ENCODE measurements at regions not wholly inside any gene's neighbourhood (a gene's known extent, or its start where the extent isn't known, plus 50 kb on each side); places are given as distances from the start of the nearest gene placed in this dataset.
"Not testable (repeated sequence)": the region's sequence is repeated elsewhere in the genome, so short reads cannot be mapped to it uniquely, and the experiment has no call there.

- DNase-seq (no peak), ATAC-seq (no peak)
- no peaks in the 10 kb centered on the region for H3K27me3 ChIP-seq (ENCODE audit: control insufficient read depth, insufficient read depth, low read length)
- 74% methylated on average over 14 of the region's 14 CpGs for WGBS (ENCODE audit: insufficient coverage)
- Mint-ChIP-seq H3K27ac (no peak overlapping the region), H3K36me3 (no peaks in the 10 kb centered on the region), H3K9me3 (peaks cover 10% of the 10 kb centered on the region in 2 donors), H3K4me1 (no peaks in the 10 kb centered on the region), H3K27me3 (ENCODE audit: low read depth in 2 of 2) (no peaks in the 10 kb centered on the region), H3K4me3 (no peak overlapping the region)
- intact Hi-C loops (cut with micrococcal nuclease) = no loop called here
- TF ChIP-seq CTCF (IDR thresholded peaks at IDR 0.05) = no peak
- H3K27ac ChIP-seq (ENCODE audit: low read length) = no peak overlapping the region
- no peaks in the 10 kb centered on the region for H3K36me3 ChIP-seq (ENCODE audit: control insufficient read depth, insufficient read depth, low read length)
- peaks cover 4% of the 10 kb centered on the region for H3K9me3 ChIP-seq (ENCODE audit: control insufficient read depth, insufficient read depth, low read length)
- H3K4me1 ChIP-seq (ENCODE audit: control insufficient read depth, insufficient read depth, low read length) = no peaks in the 10 kb centered on the region
- no peak overlapping the region for H3K4me3 ChIP-seq (ENCODE audit: low read length)
Measured at GRCh38 chr2:150327564-150328489, 159.6 kb downstream of the RND3 start.

GRCh38 chr2:150325656-150326314 lies 161.7 kb downstream of the RND3 start:
- Mint-ChIP-seq H3K27me3 (ENCODE audit: low read depth in 2 of 2) (no peaks in the 10 kb centered on the region), H3K4me1 (no peaks in the 10 kb centered on the region), H3K9me3 (peaks cover 10 to 12% of the 10 kb centered on the region in 2 donors), H3K27ac (no peak overlapping the region), H3K4me3 (no peak overlapping the region), H3K36me3 (no peaks in the 10 kb centered on the region)
- Histone ChIP-seq H3K36me3 (ENCODE audit: control insufficient read depth, insufficient read depth, low read length) (no peaks in the 10 kb centered on the region), H3K4me1 (ENCODE audit: control insufficient read depth, insufficient read depth, low read length) (no peaks in the 10 kb centered on the region), H3K4me3 (ENCODE audit: low read length) (no peak overlapping the region), H3K27ac (ENCODE audit: low read length) (no peak overlapping the region), H3K9me3 (ENCODE audit: control insufficient read depth, insufficient read depth, low read length) (no peaks in the 10 kb centered on the region), H3K27me3 (ENCODE audit: control insufficient read depth, insufficient read depth, low read length) (no peaks in the 10 kb centered on the region)
- DNase-seq (no peak), ATAC-seq (no peak)
- WGBS (ENCODE audit: insufficient coverage) = 79% methylated on average over 6 of the region's 6 CpGs
- no peak for TF ChIP-seq CTCF (IDR thresholded peaks at IDR 0.05)
- intact Hi-C loops (cut with micrococcal nuclease) = no loop called here

- H3K4me1 ChIP-seq (ENCODE audit: control insufficient read depth, insufficient read depth, low read length); H3K4me1 Mint-ChIP-seq; H3K27me3 ChIP-seq (ENCODE audit: control insufficient read depth, insufficient read depth, low read length); H3K4me3 Mint-ChIP-seq; intact Hi-C loops (cut with micrococcal nuclease); ATAC-seq; DNase-seq; H3K27ac Mint-ChIP-seq; H3K27ac ChIP-seq (ENCODE audit: low read length); H3K27me3 Mint-ChIP-seq (ENCODE audit: low read depth in 2 of 2); H3K9me3 ChIP-seq (ENCODE audit: control insufficient read depth, insufficient read depth, low read length); H3K36me3 Mint-ChIP-seq; H3K36me3 ChIP-seq (ENCODE audit: control insufficient read depth, insufficient read depth, low read length); H3K4me3 ChIP-seq (ENCODE audit: low read length): not testable (repeated sequence)
- H3K9me3 Mint-ChIP-seq = peaks cover 7 to 10% of the 10 kb centered on the region in 2 donors
Measured at GRCh38 chr2:150323071-150323470, 164.4 kb downstream of the RND3 start.

- Histone ChIP-seq H3K4me1 (ENCODE audit: control insufficient read depth, insufficient read depth, low read length) (no peaks in the 10 kb centered on the region), H3K4me3 (ENCODE audit: low read length) (no peak overlapping the region), H3K9me3 (ENCODE audit: control insufficient read depth, insufficient read depth, low read length) (no peaks in the 10 kb centered on the region), H3K27me3 (ENCODE audit: control insufficient read depth, insufficient read depth, low read length) (no peaks in the 10 kb centered on the region), H3K27ac (ENCODE audit: low read length) (no peak overlapping the region), H3K36me3 (ENCODE audit: control insufficient read depth, insufficient read depth, low read length) (no peaks in the 10 kb centered on the region)
- ATAC-seq = no peak
- peaks cover 17 to 18% of the 10 kb centered on the region in 2 donors for H3K9me3 Mint-ChIP-seq
- H3K27ac Mint-ChIP-seq = no peak overlapping the region
- intact Hi-C loops (cut with micrococcal nuclease) = no loop called here
- TF ChIP-seq CTCF (IDR thresholded peaks at IDR 0.05) = no peak
- H3K4me1 Mint-ChIP-seq = no peaks in the 10 kb centered on the region
- WGBS (ENCODE audit: insufficient coverage) = 96% methylated on average over 1 of the region's 1 CpG
- no peak overlapping the region for H3K4me3 Mint-ChIP-seq
- no peaks in the 10 kb centered on the region for H3K27me3 Mint-ChIP-seq (ENCODE audit: low read depth in 2 of 2)
- DNase-seq = no peak
- peaks cover 8% of the 10 kb centered on the region for H3K36me3 Mint-ChIP-seq
Measured at GRCh38 chr2:150320608-150321007, 166.9 kb downstream of the RND3 start.
